ENCODE measurements at regions not wholly inside any gene's neighbourhood (a gene's known extent, or its start where the extent isn't known, plus 50 kb on each side); places are given as distances from the start of the nearest gene placed in this dataset.

DNA sequence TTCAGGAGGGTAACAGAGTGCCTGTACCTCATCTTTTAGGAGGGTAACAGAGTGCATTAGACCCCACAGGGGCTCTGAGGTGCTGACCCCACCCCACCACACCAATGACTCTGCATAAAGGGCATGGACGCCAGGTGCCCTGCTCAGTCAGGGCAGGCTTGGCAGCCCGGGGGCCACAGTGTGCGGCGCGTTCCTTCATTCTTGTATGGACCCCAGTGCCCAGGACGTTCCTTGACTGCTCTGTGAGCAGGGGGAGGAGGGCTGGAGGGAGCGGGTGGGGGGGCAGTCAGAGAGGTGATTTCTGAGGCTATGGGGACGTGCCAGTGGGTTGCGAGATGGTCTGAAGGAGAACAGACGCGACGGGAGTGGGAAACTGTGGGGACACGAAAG is 168.7 kb upstream of the NCK2 start (continued):
- TF ChIP-seq, protein P1, sequence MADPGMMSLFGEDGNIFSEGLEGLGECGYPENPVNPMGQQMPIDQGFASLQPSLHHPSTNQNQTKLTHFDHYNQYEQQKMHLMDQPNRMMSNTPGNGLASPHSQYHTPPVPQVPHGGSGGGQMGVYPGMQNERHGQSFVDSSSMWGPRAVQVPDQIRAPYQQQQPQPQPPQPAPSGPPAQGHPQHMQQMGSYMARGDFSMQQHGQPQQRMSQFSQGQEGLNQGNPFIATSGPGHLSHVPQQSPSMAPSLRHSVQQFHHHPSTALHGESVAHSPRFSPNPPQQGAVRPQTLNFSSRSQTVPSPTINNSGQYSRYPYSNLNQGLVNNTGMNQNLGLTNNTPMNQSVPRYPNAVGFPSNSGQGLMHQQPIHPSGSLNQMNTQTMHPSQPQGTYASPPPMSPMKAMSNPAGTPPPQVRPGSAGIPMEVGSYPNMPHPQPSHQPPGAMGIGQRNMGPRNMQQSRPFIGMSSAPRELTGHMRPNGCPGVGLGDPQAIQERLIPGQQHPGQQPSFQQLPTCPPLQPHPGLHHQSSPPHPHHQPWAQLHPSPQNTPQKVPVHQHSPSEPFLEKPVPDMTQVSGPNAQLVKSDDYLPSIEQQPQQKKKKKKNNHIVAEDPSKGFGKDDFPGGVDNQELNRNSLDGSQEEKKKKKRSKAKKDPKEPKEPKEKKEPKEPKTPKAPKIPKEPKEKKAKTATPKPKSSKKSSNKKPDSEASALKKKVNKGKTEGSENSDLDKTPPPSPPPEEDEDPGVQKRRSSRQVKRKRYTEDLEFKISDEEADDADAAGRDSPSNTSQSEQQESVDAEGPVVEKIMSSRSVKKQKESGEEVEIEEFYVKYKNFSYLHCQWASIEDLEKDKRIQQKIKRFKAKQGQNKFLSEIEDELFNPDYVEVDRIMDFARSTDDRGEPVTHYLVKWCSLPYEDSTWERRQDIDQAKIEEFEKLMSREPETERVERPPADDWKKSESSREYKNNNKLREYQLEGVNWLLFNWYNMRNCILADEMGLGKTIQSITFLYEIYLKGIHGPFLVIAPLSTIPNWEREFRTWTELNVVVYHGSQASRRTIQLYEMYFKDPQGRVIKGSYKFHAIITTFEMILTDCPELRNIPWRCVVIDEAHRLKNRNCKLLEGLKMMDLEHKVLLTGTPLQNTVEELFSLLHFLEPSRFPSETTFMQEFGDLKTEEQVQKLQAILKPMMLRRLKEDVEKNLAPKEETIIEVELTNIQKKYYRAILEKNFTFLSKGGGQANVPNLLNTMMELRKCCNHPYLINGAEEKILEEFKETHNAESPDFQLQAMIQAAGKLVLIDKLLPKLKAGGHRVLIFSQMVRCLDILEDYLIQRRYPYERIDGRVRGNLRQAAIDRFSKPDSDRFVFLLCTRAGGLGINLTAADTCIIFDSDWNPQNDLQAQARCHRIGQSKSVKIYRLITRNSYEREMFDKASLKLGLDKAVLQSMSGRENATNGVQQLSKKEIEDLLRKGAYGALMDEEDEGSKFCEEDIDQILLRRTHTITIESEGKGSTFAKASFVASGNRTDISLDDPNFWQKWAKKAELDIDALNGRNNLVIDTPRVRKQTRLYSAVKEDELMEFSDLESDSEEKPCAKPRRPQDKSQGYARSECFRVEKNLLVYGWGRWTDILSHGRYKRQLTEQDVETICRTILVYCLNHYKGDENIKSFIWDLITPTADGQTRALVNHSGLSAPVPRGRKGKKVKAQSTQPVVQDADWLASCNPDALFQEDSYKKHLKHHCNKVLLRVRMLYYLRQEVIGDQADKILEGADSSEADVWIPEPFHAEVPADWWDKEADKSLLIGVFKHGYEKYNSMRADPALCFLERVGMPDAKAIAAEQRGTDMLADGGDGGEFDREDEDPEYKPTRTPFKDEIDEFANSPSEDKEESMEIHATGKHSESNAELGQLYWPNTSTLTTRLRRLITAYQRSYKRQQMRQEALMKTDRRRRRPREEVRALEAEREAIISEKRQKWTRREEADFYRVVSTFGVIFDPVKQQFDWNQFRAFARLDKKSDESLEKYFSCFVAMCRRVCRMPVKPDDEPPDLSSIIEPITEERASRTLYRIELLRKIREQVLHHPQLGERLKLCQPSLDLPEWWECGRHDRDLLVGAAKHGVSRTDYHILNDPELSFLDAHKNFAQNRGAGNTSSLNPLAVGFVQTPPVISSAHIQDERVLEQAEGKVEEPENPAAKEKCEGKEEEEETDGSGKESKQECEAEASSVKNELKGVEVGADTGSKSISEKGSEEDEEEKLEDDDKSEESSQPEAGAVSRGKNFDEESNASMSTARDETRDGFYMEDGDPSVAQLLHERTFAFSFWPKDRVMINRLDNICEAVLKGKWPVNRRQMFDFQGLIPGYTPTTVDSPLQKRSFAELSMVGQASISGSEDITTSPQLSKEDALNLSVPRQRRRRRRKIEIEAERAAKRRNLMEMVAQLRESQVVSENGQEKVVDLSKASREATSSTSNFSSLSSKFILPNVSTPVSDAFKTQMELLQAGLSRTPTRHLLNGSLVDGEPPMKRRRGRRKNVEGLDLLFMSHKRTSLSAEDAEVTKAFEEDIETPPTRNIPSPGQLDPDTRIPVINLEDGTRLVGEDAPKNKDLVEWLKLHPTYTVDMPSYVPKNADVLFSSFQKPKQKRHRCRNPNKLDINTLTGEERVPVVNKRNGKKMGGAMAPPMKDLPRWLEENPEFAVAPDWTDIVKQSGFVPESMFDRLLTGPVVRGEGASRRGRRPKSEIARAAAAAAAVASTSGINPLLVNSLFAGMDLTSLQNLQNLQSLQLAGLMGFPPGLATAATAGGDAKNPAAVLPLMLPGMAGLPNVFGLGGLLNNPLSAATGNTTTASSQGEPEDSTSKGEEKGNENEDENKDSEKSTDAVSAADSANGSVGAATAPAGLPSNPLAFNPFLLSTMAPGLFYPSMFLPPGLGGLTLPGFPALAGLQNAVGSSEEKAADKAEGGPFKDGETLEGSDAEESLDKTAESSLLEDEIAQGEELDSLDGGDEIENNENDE (IDR thresholded peaks at IDR 0.05; ENCODE audit: insufficient replicate concordance, low read length) = no peak
- no peak for TF ChIP-seq JUN (IDR thresholded peaks at IDR 0.05; ENCODE audit: low read depth, low read length)
- TF ChIP-seq POLR2A (IDR thresholded peaks at IDR 0.05; ENCODE audit: control extremely low read depth in 1 of 2, low read depth in 2 of 2, low read length in 2 of 2) = no peak
- no peak for TF ChIP-seq EZH2 (IDR thresholded peaks at IDR 0.05; ENCODE audit: low read depth, low read length, severe bottlenecking)
